ENCODE measurements at regions not wholly inside any gene's neighbourhood (a gene's known extent, or its start where the extent isn't known, plus 50 kb on each side); places are given as distances from the start of the nearest gene placed in this dataset.

- TF ChIP-seq CTCF (IDR thresholded peaks at IDR 0.05), result no peak
- TF ChIP-seq ZFX (IDR thresholded peaks at IDR 0.05; ENCODE audit: borderline replicate concordance), result no peak
Measured at GRCh38 chr11:126121296-126121695, 58.6 kb upstream of the CDON start.
